PC-9 (cell line): ENCODE measurements at regions not wholly inside any gene's neighbourhood (a gene's known extent, or its start where the extent isn't known, plus 50 kb on each side); places are given as distances from the start of the nearest gene placed in this dataset.

ENCODE experiments used
- CTCF ChIP-seq: fragments of 200-600 bp; sonication (generic); conservative IDR thresholded peaks from 2 replicates; pipeline ENCODE4 v1.6.1; 2017; ENCODE audit warnings: mixed run types, antibody characterized with exemption, mild to moderate bottlenecking, moderate library complexity
- EZH2 ChIP-seq: fragments of 200-600 bp; sonication (generic); IDR thresholded peaks from 2 replicates; pipeline ENCODE4 v1.8.0; 2017; ENCODE audit warnings: antibody characterized with exemption, low read depth

- TF ChIP-seq CTCF (no peak), EZH2 (no peak)
Measured at GRCh38 chrX:98299785-98300184, 1416.1 kb downstream of the RPA4 start.
